ENCODE measurements at regions not wholly inside any gene's neighbourhood (a gene's known extent, or its start where the extent isn't known, plus 50 kb on each side); places are given as distances from the start of the nearest gene placed in this dataset.

- TF ChIP-seq CTCF (CRISPR knock-in tag; IDR thresholded peaks at IDR 0.05), result no peak
- TF ChIP-seq FOXK1 (CRISPR knock-in tag; IDR thresholded peaks at IDR 0.05; ENCODE audit: borderline replicate concordance, low read depth), result no peak
Observed at GRCh38 chr3:31246293-31247062, 286.2 kb upstream of the STT3B start.

Measured in HepG2 (cell line).